HFFc6 (cell line): ENCODE measurements at regions not wholly inside any gene's neighbourhood (a gene's known extent, or its start where the extent isn't known, plus 50 kb on each side); places are given as distances from the start of the nearest gene placed in this dataset.
A peak's percentile ranks its signal among the peaks of the same experiment; 100 is the strongest.

Source experiments
- DNase-seq: peaks from one replicate; pipeline ENCODE4 v3.0.0-alpha.2; 2018
- H3K27ac Mint-ChIP-seq: 2 replicates; pipeline ENCODE4 v1.8.0; 2020; ENCODE audit warnings: mild to moderate bottlenecking, mixed read lengths
- H3K27me3 Mint-ChIP-seq: 2 replicates; pipeline ENCODE4 v1.8.0; 2021; ENCODE audit warnings: mild to moderate bottlenecking, moderate library complexity, mixed read lengths; ENCODE audit not compliant: insufficient read depth
- H3K36me3 Mint-ChIP-seq: 2 replicates; pipeline ENCODE4 v1.8.0; 2021; ENCODE audit warnings: low read depth, mixed read lengths
- H3K4me1 Mint-ChIP-seq: 2 replicates; pipeline ENCODE4 v1.8.0; 2020; ENCODE audit warnings: low read depth, mixed read lengths
- H3K4me3 Mint-ChIP-seq: 2 replicates; pipeline ENCODE4 v1.8.0; 2020; ENCODE audit warnings: mild to moderate bottlenecking, moderate library complexity, mixed read lengths
- H3K9me3 Mint-ChIP-seq: 2 replicates; pipeline ENCODE4 v1.8.0; 2020; ENCODE audit warnings: mild to moderate bottlenecking, mixed read lengths
- CTCF ChIP-seq: fragments of 200-600 bp; sonication (generic); IDR thresholded peaks from 2 replicates; pipeline ENCODE4 v1.5.0; 2021; ENCODE audit warnings: antibody characterized with exemption, mild to moderate bottlenecking

DNA sequence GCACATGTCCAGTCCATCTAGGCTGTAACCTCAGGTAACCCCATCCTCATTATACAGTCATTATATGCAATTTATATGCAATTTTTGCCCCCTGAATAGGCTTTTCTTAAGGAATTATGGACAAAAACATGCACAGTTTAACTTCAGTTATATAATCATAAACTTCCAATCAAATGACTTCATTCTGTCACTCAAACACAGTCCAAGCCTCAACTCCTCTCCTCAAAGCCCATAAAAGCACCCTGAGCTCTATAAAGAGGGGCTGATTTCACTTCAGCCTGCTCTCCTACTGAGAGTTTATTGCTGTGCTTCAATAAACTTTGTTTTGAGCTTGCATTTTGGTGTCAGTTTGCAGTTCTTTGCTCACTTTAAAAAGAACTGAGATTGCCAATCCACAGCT lies 1805.5 kb downstream of the BRINP3 start:
- H3K4me3 Mint-ChIP-seq, result no peak overlapping the region
- H3K27ac Mint-ChIP-seq, result no peak overlapping the region
- H3K36me3 Mint-ChIP-seq, result no peaks in the 10 kb centered on the region
- TF ChIP-seq CTCF, result no peak
- H3K27me3 Mint-ChIP-seq, result no peaks in the 10 kb centered on the region
- no peaks in the 10 kb centered on the region for H3K4me1 Mint-ChIP-seq
- no peak for DNase-seq
- peaks cover 25% of the 10 kb centered on the region for H3K9me3 Mint-ChIP-seq

- no peak overlapping the region for H3K4me3 Mint-ChIP-seq
- no peaks in the 10 kb centered on the region for H3K36me3 Mint-ChIP-seq
- no peak overlapping the region for H3K27ac Mint-ChIP-seq
- H3K4me1 Mint-ChIP-seq, result no peaks in the 10 kb centered on the region
- H3K27me3 Mint-ChIP-seq, result no peaks in the 10 kb centered on the region
- peaks cover 32% of the 10 kb centered on the region for H3K9me3 Mint-ChIP-seq
- no peak for DNase-seq
- TF ChIP-seq CTCF, result no peak
Observed at GRCh38 chr1:188689542-188689941, 1788.1 kb downstream of the BRINP3 start.

DNA sequence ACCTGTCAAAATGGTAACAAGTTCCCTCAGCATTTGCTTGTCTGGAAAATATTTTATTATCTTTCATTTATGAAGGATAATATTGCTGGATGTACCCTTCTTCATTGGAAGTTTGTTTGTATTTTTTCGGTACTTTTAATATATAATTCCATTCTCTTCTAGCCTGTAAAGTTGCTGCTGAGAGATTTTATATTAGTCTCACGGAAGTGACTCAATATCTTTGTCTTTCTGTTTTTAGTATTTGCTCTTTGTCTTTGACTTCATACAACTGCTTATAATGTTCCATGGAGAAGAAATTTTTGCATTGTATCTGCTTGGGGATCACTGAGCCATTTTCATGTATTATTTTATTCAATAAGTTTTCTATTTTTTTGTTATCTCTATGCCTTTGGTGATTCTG lies 1777.5 kb downstream of the BRINP3 start:
- H3K36me3 Mint-ChIP-seq, result 0 out of 2 replicates have a peak, but pooled peaks cover 5% of the 10 kb centered on the region
- H3K27me3 Mint-ChIP-seq, result no peaks in the 10 kb centered on the region
- H3K4me3 Mint-ChIP-seq, result no peak overlapping the region
- H3K9me3 Mint-ChIP-seq, result peaks cover 48% of the 10 kb centered on the region
- H3K4me1 Mint-ChIP-seq, result no peaks in the 10 kb centered on the region
- TF ChIP-seq CTCF, result no peak
- DNase-seq, result no peak
- no peak overlapping the region for H3K27ac Mint-ChIP-seq

GRCh38 chr1:188706742-188707141 lies 1770.9 kb downstream of the BRINP3 start:
- H3K36me3 Mint-ChIP-seq, result peaks cover 5% of the 10 kb centered on the region; the same call in 1 of the 2 replicates
- H3K27ac Mint-ChIP-seq, result no peak overlapping the region
- DNase-seq, result peak; percentile 27
- no peaks in the 10 kb centered on the region for H3K4me1 Mint-ChIP-seq
- H3K4me3 Mint-ChIP-seq, result no peak overlapping the region
- TF ChIP-seq CTCF, result no peak
- peaks cover 48% of the 10 kb centered on the region for H3K9me3 Mint-ChIP-seq
- no peaks in the 10 kb centered on the region for H3K27me3 Mint-ChIP-seq

GRCh38 chr1:188708795-188709535 lies 1768.7 kb downstream of the BRINP3 start:
- TF ChIP-seq CTCF, result no peak
- no peaks in the 10 kb centered on the region for H3K27me3 Mint-ChIP-seq
- no peaks in the 10 kb centered on the region; the same call in 1 of the 2 replicates for H3K36me3 Mint-ChIP-seq
- no peak overlapping the region for H3K27ac Mint-ChIP-seq
- no peaks in the 10 kb centered on the region for H3K4me1 Mint-ChIP-seq
- no peak overlapping the region for H3K4me3 Mint-ChIP-seq
- H3K9me3 Mint-ChIP-seq, result peaks cover 32% of the 10 kb centered on the region
- DNase-seq, result no peak
